SK-N-SH (cell line): ENCODE measurements at regions not wholly inside any gene's neighbourhood (a gene's known extent, or its start where the extent isn't known, plus 50 kb on each side); places are given as distances from the start of the nearest gene placed in this dataset.

Experiments
- CTCF ChIA-PET: fragments of 300-600, 350-600 bp; formaldehyde crosslinking; extraction: SDS; loops from one replicate; lab custom pipeline; 2021; lab: Yijun Ruan, JAX
- POLR2A ChIA-PET: fragments of 350-600 bp; sonication (Branson Sonifier 250); formaldehyde crosslinking; extraction: SDS; loops from one replicate; lab custom pipeline; 2020; ENCODE audit warnings: antibody characterized with exemption, inconsistent platforms; lab: Yijun Ruan, JAX
- DNase-seq: peaks from one replicate; pipeline ENCODE4 v3.0.0; 2012
- H2AFZ ChIP-seq: fragments of 200-600 bp; sonication (generic); 2 replicates; pipeline ENCODE4 v1.8.1; 2016; ENCODE audit warnings: antibody characterized with exemption, mild to moderate bottlenecking, low read depth
- H3F3A ChIP-seq: fragments of 200-600 bp; sonication (generic); replicated peaks from 2 replicates; pipeline ENCODE3; 2016; ENCODE audit warnings: antibody characterized with exemption, mild to moderate bottlenecking; ENCODE audit not compliant: insufficient read depth
- H3K27ac ChIP-seq, 2 experiments: fragments of 200-500 bp in 1 of 2; fragments of 200-600 bp in 1 of 2; sonication (Bioruptor generic) in 1 of 2; sonication (generic), shearing (Covaris generic) in 1 of 2; 2 replicates each; pipeline versions ENCODE4 v1.5.1 to v1.6.1; 2014 to 2016; ENCODE audit warnings: low read depth in 2 of 2, inconsistent platforms in 1 of 2, low read length in 1 of 2, mild to moderate bottlenecking in 1 of 2, mixed read lengths in 1 of 2
- H3K27me3 ChIP-seq: fragments of 200-600 bp; sonication (generic), shearing (Covaris generic); 2 replicates; pipeline ENCODE4 v1.6.1; 2016; ENCODE audit warnings: mixed run types; ENCODE audit not compliant: insufficient read depth
- H3K36me3 ChIP-seq, 2 experiments: fragments of 200-500 bp in 1 of 2; fragments of 200-600 bp in 1 of 2; sonication (Bioruptor generic) in 1 of 2; sonication (generic) in 1 of 2; replicated peaks in 1 of 2; 2 replicates each; pipeline versions ENCODE3 to v1.5.1; 2014 to 2016; ENCODE audit warnings: low read length in 1 of 2, mild to moderate bottlenecking in 1 of 2; ENCODE audit not compliant: insufficient read depth in 2 of 2, control insufficient read depth in 1 of 2
- H3K4me1 ChIP-seq, 2 experiments: fragments of 200-500 bp in 1 of 2; fragments of 200-600 bp in 1 of 2; sonication (Bioruptor generic) in 1 of 2; sonication (generic), shearing (Covaris generic) in 1 of 2; 2 replicates each; pipeline versions ENCODE4 v1.5.1 to v1.6.1; 2014 to 2016; ENCODE audit warnings: low read depth in 1 of 2, low read length in 1 of 2, mixed run types in 1 of 2; ENCODE audit not compliant: insufficient read depth in 2 of 2, control insufficient read depth in 1 of 2
- H3K4me2 ChIP-seq: fragments of 200-600 bp; sonication (generic), shearing (Covaris generic); 2 replicates; pipeline ENCODE4 v1.6.1; 2017; ENCODE audit warnings: mixed run types
- H3K4me3 ChIP-seq, 2 experiments: fragments of 200-500 bp in 1 of 2; fragments of 200-600 bp in 1 of 2; sonication (Bioruptor generic) in 1 of 2; sonication (generic), shearing (Covaris generic) in 1 of 2; 2 replicates each; pipeline versions ENCODE4 v1.5.1 to v1.8.1; 2014 to 2016; ENCODE audit warnings: low read depth in 2 of 2, inconsistent platforms in 1 of 2, low read length in 1 of 2, mild to moderate bottlenecking in 1 of 2, mixed read lengths in 1 of 2, moderate library complexity in 1 of 2
- H3K79me2 ChIP-seq: fragments of 200-600 bp; sonication (generic); 2 replicates; pipeline ENCODE4 v1.8.1; 2017; ENCODE audit warnings: mild to moderate bottlenecking; ENCODE audit not compliant: insufficient read depth
- H3K9ac ChIP-seq: fragments of 200-600 bp; sonication (generic); 2 replicates; pipeline ENCODE4 v1.6.1; 2017; ENCODE audit warnings: mixed run types
- H3K9me2 ChIP-seq: fragments of 200-600 bp; sonication (generic); 2 replicates; pipeline ENCODE4 v1.6.1; 2017; ENCODE audit warnings: mixed run types
- H3K9me3 ChIP-seq: fragments of 200-600 bp; sonication (generic); 2 replicates; pipeline ENCODE4 v1.6.1; 2017; ENCODE audit warnings: mixed run types, mild to moderate bottlenecking, moderate library complexity
- H4K20me1 ChIP-seq: fragments of 200-600 bp; sonication (generic); 2 replicates; pipeline ENCODE4 v1.6.1; 2017; ENCODE audit warnings: mild to moderate bottlenecking, mixed run types; ENCODE audit not compliant: insufficient read depth
- CTCF ChIP-seq: fragments of 200-600 bp; sonication (generic); IDR thresholded peaks from 2 replicates; pipeline ENCODE4 v1.6.1; 2017; ENCODE audit warnings: antibody characterized with exemption, mild to moderate bottlenecking, moderate library complexity
- ELF1 ChIP-seq: IDR thresholded peaks from 2 replicates; pipeline ENCODE4 v1.4.0; 2012
- EP300 ChIP-seq, 2 experiments: IDR thresholded peaks; 2 replicates each; pipeline versions ENCODE4 v1.4.0 to v1.6.1; 2012; ENCODE audit warnings: borderline replicate concordance in 1 of 2, low read depth in 1 of 2, low read length in 1 of 2
- FOXM1 ChIP-seq: IDR thresholded peaks from 2 replicates; pipeline ENCODE4 v1.4.0; 2012; ENCODE audit warnings: low read depth, mild to moderate bottlenecking
- GABPA ChIP-seq: IDR thresholded peaks from 2 replicates; pipeline ENCODE4 v1.4.0; 2012; ENCODE audit warnings: low read depth, mild to moderate bottlenecking
- IRF3 ChIP-seq: fragments of 150-350 bp; IDR thresholded peaks from 2 replicates; pipeline ENCODE4 v1.6.1; 2016; ENCODE audit warnings: mild to moderate bottlenecking, low read depth, low read length
- JUND ChIP-seq: IDR thresholded peaks from 2 replicates; pipeline ENCODE4 v1.4.0; 2012
- MXI1 ChIP-seq: IDR thresholded peaks from 2 replicates; pipeline ENCODE4 v1.6.1; 2012; ENCODE audit warnings: mild to moderate bottlenecking, low read depth, low read length, improper control_type of control experiment
- RAD21 ChIP-seq: IDR thresholded peaks from 2 replicates; pipeline ENCODE4 v1.6.1; 2012; ENCODE audit warnings: mild to moderate bottlenecking, low read length
- RFX5 ChIP-seq: IDR thresholded peaks from 2 replicates; pipeline ENCODE4 v1.6.1; 2012; ENCODE audit warnings: mild to moderate bottlenecking, improper control_type of control experiment, low read length
- RXRA ChIP-seq: IDR thresholded peaks from 2 replicates; pipeline ENCODE4 v1.4.0; 2012; ENCODE audit warnings: low read depth, mild to moderate bottlenecking, borderline replicate concordance
- TAF1 ChIP-seq: IDR thresholded peaks from 2 replicates; pipeline ENCODE4 v1.6.1; 2012; ENCODE audit warnings: low read depth, mild to moderate bottlenecking, low read length, moderate library complexity, borderline replicate concordance
- TCF12 ChIP-seq: IDR thresholded peaks from 2 replicates; pipeline ENCODE4 v1.4.0; 2012
- TEAD4 ChIP-seq: IDR thresholded peaks from 2 replicates; pipeline ENCODE4 v1.4.0; 2012; ENCODE audit warnings: mild to moderate bottlenecking, borderline replicate concordance; ENCODE audit not compliant: insufficient read depth
- USF2 ChIP-seq: fragments of 150-350 bp; IDR thresholded peaks from 2 replicates; pipeline ENCODE4 v1.6.1; 2017; ENCODE audit warnings: antibody characterized with exemption, low read length, low read depth, borderline replicate concordance
- YY1 ChIP-seq: IDR thresholded peaks from 2 replicates; pipeline ENCODE4 v1.4.0; 2012; ENCODE audit warnings: low read depth, mild to moderate bottlenecking
- ZBTB33 ChIP-seq: IDR thresholded peaks from 2 replicates; pipeline ENCODE4 v1.4.0; 2012; ENCODE audit warnings: low read depth, borderline replicate concordance
- WGBS: methylation state at CpG from one replicate; pipeline ENCODE4 v1.1.6; 2017; ENCODE audit warnings: low lambda C conversion rate; 5-methylcytosine and 5-hydroxymethylcytosine counted together

GRCh38 chr7:16936626-16937422, 55.0 kb upstream of the AGR3 start:
- Histone ChIP-seq H3K27me3 (peaks cover 18% of the 10 kb centered on the region; the same call in 1 of the 2 replicates), H3K27ac (no peak overlapping the region), H3F3A (no peaks in the 10 kb centered on the region), H3K4me1 (no peaks in the 10 kb centered on the region; a peak in 1 of 4 replicates), H3K79me2 (no peaks in the 10 kb centered on the region), H3K9ac (no peak overlapping the region), H2AFZ (no peak overlapping the region), H3K4me2 (no peak overlapping the region), H4K20me1 (no peaks in the 10 kb centered on the region), H3K36me3 (no peaks in the 10 kb centered on the region), H3K9me3 (no peaks in the 10 kb centered on the region), H3K9me2 (no peaks in the 10 kb centered on the region; the same call in 1 of the 2 replicates), H3K4me3 (no peak overlapping the region)
- no peak for DNase-seq
- ChIA-PET CTCF (interaction anchor here (2.0 kb wide), 1 partner anchor 19 kb away, joined by 7 read pairs; no protein-coding TSS in a partner anchor), POLR2A (no interaction called here)
- TF ChIP-seq ZBTB33 (no peak), TAF1 (no peak), GABPA (no peak), TEAD4 (no peak), TCF12 (no peak), RXRA (no peak), MXI1 (no peak), CTCF (no peak), JUND (no peak), YY1 (no peak), EP300 (IDR thresholded peaks at IDR 0.05; ENCODE audit: borderline replicate concordance in 1 of 2, low read depth in 1 of 2, low read length in 1 of 2) (no peak), FOXM1 (no peak), ELF1 (no peak), USF2 (no peak), RFX5 (no peak), RAD21 (no peak), IRF3 (no peak)
- WGBS = 14% methylated on average over 4 of the region's 4 CpGs
